Activated T-cell treated with anti-CD3 and anti-CD28 coated beads, Interleukin-2, amount 50 U/mL, for 4 hours (primary cell): ENCODE measurements at regions not wholly inside any gene's neighbourhood (a gene's known extent, or its start where the extent isn't known, plus 50 kb on each side); places are given as distances from the start of the nearest gene placed in this dataset.
A peak's percentile ranks its signal among the peaks of the same experiment; 100 is the strongest.

Source experiments
- ATAC-seq, 2 donors: fragments of 200-7000 bp; cut with Tn5 transposase; one replicate each; pipeline ENCODE4 v1.10.0; 2021
- DNase-seq: peaks from one replicate; pipeline ENCODE4 v3.0.0-alpha.2; 2020
- H3K27me3 Mint-ChIP-seq: one replicate; pipeline ENCODE4 v1.8.0; 2021; ENCODE audit warnings: low read depth, mixed read lengths
- H3K36me3 Mint-ChIP-seq: one replicate; pipeline ENCODE4 v1.8.0; 2022; ENCODE audit warnings: mixed read lengths; ENCODE audit not compliant: insufficient read depth
- H3K4me1 Mint-ChIP-seq: one replicate; pipeline ENCODE4 v1.8.0; 2021; ENCODE audit warnings: low read depth, mixed read lengths
- H3K4me3 Mint-ChIP-seq: one replicate; pipeline ENCODE4 v1.8.0; 2021; ENCODE audit warnings: mild to moderate bottlenecking, moderate library complexity, mixed read lengths
- H3K9me3 Mint-ChIP-seq: one replicate; pipeline ENCODE4 v1.8.0; 2021; ENCODE audit warnings: mixed read lengths

DNA sequence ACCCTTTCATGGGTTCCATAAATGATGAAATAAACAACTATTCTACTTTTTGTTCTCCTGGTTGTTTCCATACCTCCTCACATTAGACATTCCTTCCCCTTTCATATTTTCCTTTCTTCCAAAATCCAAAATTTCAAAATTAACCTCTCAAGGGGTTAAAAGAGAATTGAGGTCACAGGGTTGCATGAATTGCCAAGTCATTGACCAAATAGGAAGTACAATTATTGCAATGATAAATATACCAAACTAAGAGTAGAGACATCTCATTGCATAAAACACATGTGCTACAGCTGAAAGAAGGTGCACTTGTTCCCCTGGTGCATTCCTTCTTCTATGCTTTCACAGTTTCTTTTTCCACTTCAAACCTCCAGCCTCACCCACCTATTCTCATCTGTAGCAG lies 136.1 kb downstream of the KCTD12 start:
- H3K4me3 Mint-ChIP-seq, result no peak overlapping the region
- no peaks in the 10 kb centered on the region for H3K36me3 Mint-ChIP-seq
- peaks cover 2% of the 10 kb centered on the region for H3K27me3 Mint-ChIP-seq
- ATAC-seq, result no peak
- DNase-seq, result no peak
- no peaks in the 10 kb centered on the region for H3K9me3 Mint-ChIP-seq
- H3K4me1 Mint-ChIP-seq, result no peaks in the 10 kb centered on the region

GRCh38 chr13:76745261-76746200 lies 140.7 kb downstream of the KCTD12 start:
- ATAC-seq, result no peak
- Mint-ChIP-seq H3K4me3 (no peak overlapping the region), H3K9me3 (no peaks in the 10 kb centered on the region)

GRCh38 chr13:76741624-76742023 lies 144.6 kb downstream of the KCTD12 start:
- no peaks in the 10 kb centered on the region for H3K36me3 Mint-ChIP-seq
- H3K9me3 Mint-ChIP-seq, result no peaks in the 10 kb centered on the region
- H3K27me3 Mint-ChIP-seq, result peaks cover 5% of the 10 kb centered on the region
- H3K4me3 Mint-ChIP-seq, result no peak overlapping the region
- ATAC-seq (no peak), DNase-seq (no peak)
- H3K4me1 Mint-ChIP-seq, result no peaks in the 10 kb centered on the region

More at GRCh38 chr13:76745261-76746200, 140.7 kb downstream of the KCTD12 start:
- H3K36me3 Mint-ChIP-seq, result no peaks in the 10 kb centered on the region
- DNase-seq, result no peak
- peaks cover 5% of the 10 kb centered on the region for H3K27me3 Mint-ChIP-seq
- no peaks in the 10 kb centered on the region for H3K4me1 Mint-ChIP-seq

DNA sequence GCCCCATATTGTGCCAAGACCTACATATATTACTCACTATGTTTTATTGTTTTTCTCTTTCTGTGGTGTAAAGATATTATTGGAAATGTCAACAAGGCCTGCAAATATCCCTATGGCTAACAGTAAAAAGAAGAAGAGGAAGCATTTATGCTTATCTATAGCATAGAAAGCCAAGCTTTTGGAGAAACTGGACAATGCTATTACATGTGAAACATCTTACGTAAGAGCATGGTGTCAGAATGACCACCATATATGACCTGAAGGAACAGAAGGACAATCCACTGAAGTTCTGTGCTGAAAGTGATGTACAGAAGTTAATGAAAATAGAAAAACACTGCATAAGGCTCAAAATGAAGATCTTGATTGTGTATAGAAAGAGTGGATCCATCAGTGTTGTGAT lies 145.2 kb downstream of the KCTD12 start:
- DNase-seq, result no peak
- Mint-ChIP-seq H3K9me3 (no peaks in the 10 kb centered on the region), H3K4me1 (no peaks in the 10 kb centered on the region), H3K27me3 (peaks cover 5% of the 10 kb centered on the region), H3K36me3 (no peaks in the 10 kb centered on the region), H3K4me3 (no peak overlapping the region)
- ATAC-seq, result no peak

- Mint-ChIP-seq H3K4me3 (no peak overlapping the region), H3K4me1 (no peaks in the 10 kb centered on the region), H3K36me3 (no peaks in the 10 kb centered on the region), H3K27me3 (no peaks in the 10 kb centered on the region), H3K9me3 (no peaks in the 10 kb centered on the region)
- no peak for ATAC-seq
- DNase-seq, result no peak
Measured at GRCh38 chr13:76738616-76739015, 147.6 kb downstream of the KCTD12 start.

DNA sequence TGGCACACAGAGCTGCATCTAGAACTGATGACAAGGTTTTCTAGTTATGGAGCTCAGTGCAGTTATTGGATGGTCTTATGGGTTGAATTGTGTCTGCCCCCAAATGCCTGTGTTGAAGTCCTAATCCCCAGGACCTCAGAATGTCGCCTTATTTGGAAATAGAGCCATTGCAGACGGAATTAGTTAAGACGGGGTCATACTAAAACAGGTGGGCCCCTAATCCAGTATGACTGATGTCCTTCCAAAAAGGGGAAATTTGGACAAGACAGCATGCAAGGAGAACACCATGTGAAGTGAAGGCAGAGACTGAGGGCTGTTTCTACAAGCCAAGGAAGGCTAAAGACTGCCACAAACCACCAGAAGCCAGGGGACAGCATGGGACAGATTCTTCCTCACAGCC lies 148.7 kb downstream of the KCTD12 start:
- Mint-ChIP-seq H3K9me3 (no peaks in the 10 kb centered on the region), H3K27me3 (no peaks in the 10 kb centered on the region), H3K36me3 (no peaks in the 10 kb centered on the region), H3K4me3 (no peak overlapping the region), H3K4me1 (no peaks in the 10 kb centered on the region)
- ATAC-seq (no peak), DNase-seq (no peak)

DNA sequence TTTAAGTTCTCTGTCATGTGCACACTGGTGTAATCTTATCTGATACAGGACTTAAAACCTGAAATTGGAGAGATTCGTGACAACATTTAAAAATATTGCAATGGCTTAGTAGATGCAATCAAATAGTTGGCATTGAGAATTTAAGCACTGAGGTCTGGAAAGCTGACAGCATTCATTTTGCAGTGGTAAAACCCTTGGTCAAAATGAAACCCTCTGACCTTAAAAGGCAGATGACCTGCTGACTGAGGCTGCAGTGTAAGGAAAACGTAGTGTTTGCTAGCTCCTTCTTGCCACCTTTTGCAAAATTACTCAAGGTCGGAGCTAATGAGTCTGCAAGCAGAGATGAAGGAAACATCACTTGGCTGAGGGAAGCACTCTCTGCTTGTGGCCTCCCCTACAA lies 150.6 kb downstream of the KCTD12 start:
- H3K9me3 Mint-ChIP-seq, result no peaks in the 10 kb centered on the region
- H3K36me3 Mint-ChIP-seq, result no peaks in the 10 kb centered on the region
- H3K27me3 Mint-ChIP-seq, result no peaks in the 10 kb centered on the region
- H3K4me3 Mint-ChIP-seq, result no peak overlapping the region
- no peak for DNase-seq
- ATAC-seq, result no peak
- H3K4me1 Mint-ChIP-seq, result no peaks in the 10 kb centered on the region

GRCh38 chr13:76733671-76734070 lies 152.5 kb downstream of the KCTD12 start:
- no peaks in the 10 kb centered on the region for H3K36me3 Mint-ChIP-seq
- no peaks in the 10 kb centered on the region for H3K27me3 Mint-ChIP-seq
- H3K9me3 Mint-ChIP-seq, result no peaks in the 10 kb centered on the region
- DNase-seq (no peak), ATAC-seq (no peak)
- H3K4me3 Mint-ChIP-seq, result no peak overlapping the region
- no peaks in the 10 kb centered on the region for H3K4me1 Mint-ChIP-seq

GRCh38 chr13:76732367-76732766 lies 153.8 kb downstream of the KCTD12 start:
- DNase-seq (no peak), ATAC-seq (no peak)
- no peaks in the 10 kb centered on the region for H3K4me1 Mint-ChIP-seq
- no peaks in the 10 kb centered on the region for H3K36me3 Mint-ChIP-seq
- no peak overlapping the region for H3K4me3 Mint-ChIP-seq
- H3K27me3 Mint-ChIP-seq, result no peaks in the 10 kb centered on the region
- no peaks in the 10 kb centered on the region for H3K9me3 Mint-ChIP-seq

DNA sequence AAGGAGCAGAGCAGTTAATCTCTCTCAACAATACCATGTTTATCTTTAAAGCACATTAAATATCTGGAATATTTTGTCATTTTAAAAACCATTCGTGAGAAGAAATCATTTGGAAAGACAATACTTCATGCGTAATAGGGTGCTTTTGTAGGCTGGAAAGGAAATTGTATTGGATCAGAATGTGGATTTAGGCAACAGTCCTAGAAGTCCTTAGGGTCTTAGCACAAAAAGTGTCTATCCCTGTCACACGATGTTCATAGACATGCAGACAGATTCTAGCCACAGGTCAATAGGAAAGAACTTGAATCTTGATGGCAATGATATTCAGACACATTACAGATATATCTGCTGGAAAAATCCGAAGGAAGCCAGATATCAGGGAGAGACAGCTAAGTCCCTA lies 156.0 kb downstream of the KCTD12 start:
- no peaks in the 10 kb centered on the region for H3K27me3 Mint-ChIP-seq
- no peak for ATAC-seq
- H3K9me3 Mint-ChIP-seq, result no peaks in the 10 kb centered on the region
- H3K36me3 Mint-ChIP-seq, result no peaks in the 10 kb centered on the region
- DNase-seq, result no peak
- H3K4me1 Mint-ChIP-seq, result no peaks in the 10 kb centered on the region
- no peak overlapping the region for H3K4me3 Mint-ChIP-seq

DNA sequence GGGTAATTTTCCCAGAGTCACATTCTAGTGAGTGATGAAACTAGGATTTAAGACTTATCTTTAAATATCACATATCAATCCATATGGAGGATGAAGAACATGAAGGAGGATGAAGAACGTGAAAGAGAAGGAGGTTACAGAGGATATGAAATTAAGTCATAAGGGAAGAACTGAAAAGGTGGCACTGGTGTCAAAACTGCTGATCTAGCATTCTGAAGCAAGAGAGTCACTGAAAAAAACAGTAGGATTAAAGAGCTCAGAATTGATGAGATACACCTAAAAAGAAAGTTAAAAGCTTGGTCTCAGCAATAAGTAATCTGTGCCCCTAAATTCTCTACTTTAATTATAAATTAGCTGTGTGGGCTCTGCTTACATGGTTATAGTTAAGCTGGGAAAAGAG lies 156.5 kb downstream of the KCTD12 start:
- ATAC-seq (no peak), DNase-seq (no peak)
- Mint-ChIP-seq H3K9me3 (no peaks in the 10 kb centered on the region), H3K4me1 (no peaks in the 10 kb centered on the region), H3K4me3 (no peak overlapping the region), H3K36me3 (no peaks in the 10 kb centered on the region), H3K27me3 (no peaks in the 10 kb centered on the region)

GRCh38 chr13:76725896-76726295 lies 160.3 kb downstream of the KCTD12 start:
- H3K4me3 Mint-ChIP-seq, result no peak overlapping the region
- H3K27me3 Mint-ChIP-seq, result no peaks in the 10 kb centered on the region
- H3K9me3 Mint-ChIP-seq, result no peaks in the 10 kb centered on the region
- no peak for ATAC-seq
- DNase-seq, result no peak
- no peaks in the 10 kb centered on the region for H3K36me3 Mint-ChIP-seq
- H3K4me1 Mint-ChIP-seq, result no peaks in the 10 kb centered on the region

- H3K9me3 Mint-ChIP-seq, result no peaks in the 10 kb centered on the region
- no peaks in the 10 kb centered on the region for H3K4me1 Mint-ChIP-seq
- H3K4me3 Mint-ChIP-seq, result no peak overlapping the region
- H3K27me3 Mint-ChIP-seq, result no peaks in the 10 kb centered on the region
- H3K36me3 Mint-ChIP-seq, result no peaks in the 10 kb centered on the region
- DNase-seq (no peak), ATAC-seq (no peak)
Measured at GRCh38 chr13:76725211-76725610, 161.0 kb downstream of the KCTD12 start.

GRCh38 chr13:76724421-76724820 lies 161.8 kb downstream of the KCTD12 start:
- no peaks in the 10 kb centered on the region for H3K27me3 Mint-ChIP-seq
- H3K4me3 Mint-ChIP-seq, result no peak overlapping the region
- ATAC-seq (no peak), DNase-seq (no peak)
- H3K9me3 Mint-ChIP-seq, result no peaks in the 10 kb centered on the region
- H3K36me3 Mint-ChIP-seq, result no peaks in the 10 kb centered on the region
- no peaks in the 10 kb centered on the region for H3K4me1 Mint-ChIP-seq

DNA sequence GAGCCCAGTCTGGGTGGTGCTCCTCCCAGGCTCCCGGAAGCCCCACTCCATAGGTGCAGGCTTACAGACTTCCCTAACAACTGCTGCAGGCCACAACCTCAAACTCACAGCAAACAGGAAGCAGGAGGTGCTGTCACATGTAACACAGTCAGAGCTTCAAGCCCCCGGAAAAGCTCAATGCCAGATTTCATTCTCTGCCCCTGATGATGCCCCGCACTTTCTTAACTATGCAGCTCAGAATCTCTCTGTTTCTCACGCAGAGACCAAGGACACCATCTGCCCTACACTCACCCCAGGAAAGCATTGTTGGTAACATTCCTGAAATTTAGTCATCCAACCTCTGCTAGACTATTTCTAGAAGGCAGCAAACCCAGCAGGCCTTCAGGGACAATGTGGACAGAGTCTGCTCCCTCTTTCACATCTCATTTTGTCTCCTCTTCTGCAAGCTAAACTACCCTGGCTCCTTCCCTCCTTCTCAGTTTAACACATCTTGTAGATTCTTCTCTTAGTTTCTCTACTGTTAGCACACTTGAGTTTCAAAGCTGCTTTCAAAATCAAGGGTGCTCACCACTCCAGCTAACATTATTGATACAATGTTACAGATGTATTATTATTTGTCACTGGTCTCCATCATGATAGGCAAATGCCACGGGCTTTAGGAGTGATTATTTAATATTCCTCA lies 162.5 kb downstream of the KCTD12 start:
- H3K4me1 Mint-ChIP-seq, result no peaks in the 10 kb centered on the region
- H3K36me3 Mint-ChIP-seq, result no peaks in the 10 kb centered on the region
- ATAC-seq, result peak in 1 of 2 donors; percentile 55
- H3K4me3 Mint-ChIP-seq, result no peak overlapping the region
- DNase-seq, result no peak
- no peaks in the 10 kb centered on the region for H3K27me3 Mint-ChIP-seq
- no peaks in the 10 kb centered on the region for H3K9me3 Mint-ChIP-seq
